Parathyroid adenoma (tissue), 2 donors: ENCODE measurements at regions not wholly inside any gene's neighbourhood (a gene's known extent, or its start where the extent isn't known, plus 50 kb on each side); places are given as distances from the start of the nearest gene placed in this dataset.

Experiments used
- H2AFZ ChIP-seq: fragments of 300-600 bp; sonication (generic); one replicate; pipeline ENCODE4 v1.7.0; 2017; ENCODE audit warnings: antibody characterized with exemption, mild to moderate bottlenecking
- H3K27ac ChIP-seq: fragments of 300-600 bp; sonication (generic); one replicate; pipeline ENCODE4 v1.7.0; 2017
- H3K27me3 ChIP-seq: fragments of 300-600 bp; sonication (generic); one replicate; pipeline ENCODE4 v1.7.0; 2017; ENCODE audit warnings: low read length; ENCODE audit not compliant: control insufficient read depth, insufficient read depth
- H3K36me3 ChIP-seq: fragments of 300-600 bp; sonication (generic); one replicate; pipeline ENCODE4 v1.7.0; 2017; ENCODE audit warnings: low read length; ENCODE audit not compliant: control insufficient read depth, insufficient read depth
- H3K4me1 ChIP-seq: fragments of 300-600 bp; sonication (generic); one replicate; pipeline ENCODE4 v1.7.0; 2017; ENCODE audit warnings: control low read depth
- H3K4me2 ChIP-seq: fragments of 300-600 bp; sonication (generic); one replicate; pipeline ENCODE4 v1.7.0; 2017; ENCODE audit warnings: low read length
- H3K4me3 ChIP-seq: fragments of 300-600 bp; sonication (generic); one replicate; pipeline ENCODE4 v1.7.0; 2017; ENCODE audit warnings: low read depth, low read length
- H3K79me2 ChIP-seq: fragments of 300-600 bp; sonication (generic); one replicate; pipeline ENCODE4 v1.7.0; 2017; ENCODE audit warnings: control low read depth
- H3K9ac ChIP-seq: fragments of 300-600 bp; sonication (generic); one replicate; pipeline ENCODE4 v1.7.0; 2017; ENCODE audit warnings: mild to moderate bottlenecking
- H3K9me3 ChIP-seq: fragments of 300-600 bp; sonication (generic); one replicate; pipeline ENCODE4 v1.7.0; 2017; ENCODE audit warnings: low read length; ENCODE audit not compliant: control insufficient read depth
- TF ChIP-seq, protein P1 (sequence below): fragments of 300-600 bp; sonication (generic); IDR thresholded peaks from one replicate; pipeline ENCODE4 v1.7.0; 2017; ENCODE audit warnings: antibody characterized with exemption, mild to moderate bottlenecking
- donor health status: primary hyperparathyroidism.

DNA sequence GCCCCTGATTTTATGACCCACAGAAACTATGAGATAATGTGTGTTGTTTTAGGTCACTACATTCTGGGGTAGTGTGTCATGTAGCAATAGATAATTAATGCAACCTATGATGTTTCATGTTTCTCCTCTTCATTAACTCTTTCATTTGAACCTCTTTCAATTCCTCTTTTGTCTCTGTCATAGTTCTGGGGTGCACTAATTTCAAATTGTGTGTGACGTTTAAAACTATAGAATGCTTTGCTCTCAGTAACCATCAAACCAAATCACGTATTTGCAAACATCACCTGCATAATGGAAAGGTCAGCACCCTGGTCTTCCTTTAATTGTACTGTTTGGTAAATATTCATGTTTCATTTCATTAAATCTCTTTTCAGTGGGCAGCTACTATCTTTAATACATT lies 621.6 kb downstream of the TLR4 start:
- Histone ChIP-seq H3K79me2 (no peaks in the 10 kb centered on the region), H3K27ac (no peak overlapping the region)
- TF ChIP-seq, protein P1, sequence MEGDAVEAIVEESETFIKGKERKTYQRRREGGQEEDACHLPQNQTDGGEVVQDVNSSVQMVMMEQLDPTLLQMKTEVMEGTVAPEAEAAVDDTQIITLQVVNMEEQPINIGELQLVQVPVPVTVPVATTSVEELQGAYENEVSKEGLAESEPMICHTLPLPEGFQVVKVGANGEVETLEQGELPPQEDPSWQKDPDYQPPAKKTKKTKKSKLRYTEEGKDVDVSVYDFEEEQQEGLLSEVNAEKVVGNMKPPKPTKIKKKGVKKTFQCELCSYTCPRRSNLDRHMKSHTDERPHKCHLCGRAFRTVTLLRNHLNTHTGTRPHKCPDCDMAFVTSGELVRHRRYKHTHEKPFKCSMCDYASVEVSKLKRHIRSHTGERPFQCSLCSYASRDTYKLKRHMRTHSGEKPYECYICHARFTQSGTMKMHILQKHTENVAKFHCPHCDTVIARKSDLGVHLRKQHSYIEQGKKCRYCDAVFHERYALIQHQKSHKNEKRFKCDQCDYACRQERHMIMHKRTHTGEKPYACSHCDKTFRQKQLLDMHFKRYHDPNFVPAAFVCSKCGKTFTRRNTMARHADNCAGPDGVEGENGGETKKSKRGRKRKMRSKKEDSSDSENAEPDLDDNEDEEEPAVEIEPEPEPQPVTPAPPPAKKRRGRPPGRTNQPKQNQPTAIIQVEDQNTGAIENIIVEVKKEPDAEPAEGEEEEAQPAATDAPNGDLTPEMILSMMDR = no peak

DNA sequence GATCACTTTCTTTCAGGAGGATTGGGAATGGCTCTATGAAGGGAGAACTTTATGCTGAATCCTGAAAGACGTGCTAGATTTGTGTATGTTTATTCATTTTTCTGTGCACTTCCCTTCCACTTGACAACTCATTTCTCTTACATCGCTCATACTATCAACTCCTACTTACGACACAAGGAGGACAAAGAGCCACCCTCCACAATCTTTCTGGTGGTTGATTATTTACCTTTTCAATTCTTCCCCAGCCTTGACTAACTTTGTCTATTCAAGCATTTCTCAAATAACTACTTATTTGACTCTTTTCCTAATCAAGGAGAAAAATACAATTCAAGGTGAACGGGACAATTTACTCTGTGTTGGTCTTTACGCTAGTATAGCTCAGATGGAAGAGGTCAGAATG lies 622.1 kb downstream of the TLR4 start:
- H3K4me1 ChIP-seq = no peaks in the 10 kb centered on the region
- TF ChIP-seq, protein P1 = no peak

More for the DNA sequence above, 621.6 kb downstream of the TLR4 start:
- H3K4me2 ChIP-seq = no peak overlapping the region
- no peak overlapping the region for H3K9ac ChIP-seq
- H3K4me3 ChIP-seq = no peak overlapping the region
- no peaks in the 10 kb centered on the region for H3K36me3 ChIP-seq
- H3K9me3 ChIP-seq = no peaks in the 10 kb centered on the region
- H2AFZ ChIP-seq = no peak overlapping the region
- no peaks in the 10 kb centered on the region for H3K27me3 ChIP-seq
- H3K4me1 ChIP-seq = no peaks in the 10 kb centered on the region

DNA sequence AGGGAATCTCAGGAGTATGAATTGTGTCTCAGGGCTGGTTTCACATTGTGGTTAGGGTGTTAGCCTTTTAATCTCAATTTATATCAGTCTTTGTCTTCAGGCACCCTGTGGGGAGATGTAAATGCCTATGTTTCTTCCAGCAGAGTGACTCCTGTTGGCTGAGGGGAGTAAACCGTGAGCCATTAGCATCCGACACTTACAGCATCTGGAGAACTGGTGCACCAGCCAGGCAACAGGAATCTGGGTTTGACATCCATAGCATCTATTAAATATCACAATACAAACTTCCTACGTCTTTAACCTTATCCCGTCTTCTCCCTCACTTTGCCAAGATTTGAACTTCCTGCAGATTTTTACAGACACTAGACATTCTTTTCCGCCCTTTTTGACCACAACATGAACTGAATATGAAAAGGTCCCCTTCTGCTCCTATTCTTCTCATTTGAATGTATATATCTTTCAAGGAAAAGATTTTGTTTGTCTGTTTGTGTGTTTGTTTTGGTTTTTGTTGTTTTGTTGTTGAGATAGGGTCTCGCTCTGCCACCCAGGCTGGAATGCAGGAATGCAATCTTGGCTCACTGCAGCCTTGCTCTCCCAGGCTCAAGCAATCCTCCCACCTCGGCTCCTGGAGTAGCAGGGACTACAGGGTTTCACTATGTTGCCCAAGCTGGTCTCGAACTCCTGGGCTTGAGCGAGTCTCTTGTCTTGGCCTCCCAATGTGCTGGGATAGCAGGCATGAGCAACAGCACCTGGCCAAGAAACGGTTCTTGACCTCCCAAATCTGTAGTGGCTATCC lies 626.2 kb downstream of the TLR4 start:
- Histone ChIP-seq H3K27ac (no peak overlapping the region), H3K4me2 (no peak overlapping the region), H3K9ac (no peak overlapping the region), H3K4me1 (no peaks in the 10 kb centered on the region), H3K27me3 (no peaks in the 10 kb centered on the region), H3K9me3 (no peaks in the 10 kb centered on the region), H3K36me3 (no peaks in the 10 kb centered on the region), H2AFZ (no peak overlapping the region), H3K79me2 (no peaks in the 10 kb centered on the region), H3K4me3 (no peak overlapping the region)
- TF ChIP-seq, protein P1 = no peak

More for the DNA sequence above, 622.1 kb downstream of the TLR4 start:
- Histone ChIP-seq H3K36me3 (no peaks in the 10 kb centered on the region), H3K27me3 (no peaks in the 10 kb centered on the region), H3K27ac (no peak overlapping the region), H3K9me3 (no peaks in the 10 kb centered on the region), H3K9ac (no peak overlapping the region), H3K4me2 (no peak overlapping the region), H3K79me2 (no peaks in the 10 kb centered on the region), H3K4me3 (no peak overlapping the region), H2AFZ (no peak overlapping the region)

DNA sequence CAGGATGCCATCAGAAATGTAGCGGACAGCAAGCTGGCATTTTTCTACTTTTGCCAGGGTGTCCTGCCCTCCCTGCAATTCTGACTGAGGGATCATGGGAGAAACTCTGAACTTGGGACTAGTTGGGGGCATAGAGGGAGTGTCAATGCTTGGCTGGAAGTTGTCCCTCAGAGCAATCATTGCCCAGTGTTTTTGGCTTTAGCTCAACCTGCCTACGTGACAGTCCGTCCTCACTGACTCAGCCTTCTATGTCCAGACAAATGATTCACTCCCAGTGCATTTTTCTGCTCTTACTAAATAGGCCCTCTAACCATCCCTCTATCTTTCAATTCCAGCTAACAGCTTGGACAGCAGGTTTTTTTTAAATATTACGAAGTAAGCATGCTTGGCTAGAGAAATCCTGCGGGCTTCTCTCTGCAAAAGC lies 627.4 kb downstream of the TLR4 start:
- Histone ChIP-seq H3K27ac (no peak overlapping the region), H3K27me3 (no peaks in the 10 kb centered on the region), H3K4me2 (no peak overlapping the region), H3K36me3 (no peaks in the 10 kb centered on the region), H2AFZ (no peak overlapping the region), H3K4me1 (no peaks in the 10 kb centered on the region), H3K9me3 (no peaks in the 10 kb centered on the region), H3K4me3 (no peak overlapping the region), H3K9ac (no peak overlapping the region), H3K79me2 (no peaks in the 10 kb centered on the region)
- TF ChIP-seq, protein P1 = no peak
